LNCAP (cell line): ENCODE measurements at regions not wholly inside any gene's neighbourhood (a gene's known extent, or its start where the extent isn't known, plus 50 kb on each side); places are given as distances from the start of the nearest gene placed in this dataset.

Experiments
- TF ChIP-seq, protein P1 (sequence below): fragments of 450-650 bp; IDR thresholded peaks from 2 replicates; pipeline ENCODE4 v1.5.1; 2017; ENCODE audit warnings: mild to moderate bottlenecking

DNA sequence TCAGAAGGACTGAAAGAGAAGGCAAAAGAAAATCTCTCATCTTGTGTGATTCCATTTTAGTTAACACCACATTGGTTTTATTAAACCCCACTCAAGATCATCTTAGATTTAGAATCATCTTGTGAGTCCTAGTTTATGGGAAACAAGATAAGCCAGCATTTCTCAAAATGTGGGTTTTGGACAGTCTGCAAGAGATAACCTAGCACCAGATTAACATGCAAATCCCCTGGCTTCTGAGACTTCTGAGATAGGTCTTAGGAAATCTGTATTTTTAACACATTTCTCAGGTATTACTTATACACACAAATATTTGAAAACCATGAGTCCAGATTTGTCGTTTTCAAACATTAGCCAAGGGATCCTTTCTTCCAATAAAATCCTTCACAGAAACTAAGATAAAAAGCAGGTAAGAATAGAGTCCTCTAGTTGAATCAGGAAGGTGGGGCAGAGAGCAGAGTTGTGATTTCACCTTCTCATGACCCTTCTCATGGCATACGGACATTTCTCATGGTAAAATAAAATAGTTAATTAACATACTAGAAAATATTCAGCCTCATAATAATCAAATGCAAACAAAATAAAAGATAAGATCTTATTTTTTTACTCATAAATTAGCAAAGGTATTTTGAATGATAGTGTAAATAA, 287.2 kb upstream of the FN1 start:
- TF ChIP-seq, protein P1, sequence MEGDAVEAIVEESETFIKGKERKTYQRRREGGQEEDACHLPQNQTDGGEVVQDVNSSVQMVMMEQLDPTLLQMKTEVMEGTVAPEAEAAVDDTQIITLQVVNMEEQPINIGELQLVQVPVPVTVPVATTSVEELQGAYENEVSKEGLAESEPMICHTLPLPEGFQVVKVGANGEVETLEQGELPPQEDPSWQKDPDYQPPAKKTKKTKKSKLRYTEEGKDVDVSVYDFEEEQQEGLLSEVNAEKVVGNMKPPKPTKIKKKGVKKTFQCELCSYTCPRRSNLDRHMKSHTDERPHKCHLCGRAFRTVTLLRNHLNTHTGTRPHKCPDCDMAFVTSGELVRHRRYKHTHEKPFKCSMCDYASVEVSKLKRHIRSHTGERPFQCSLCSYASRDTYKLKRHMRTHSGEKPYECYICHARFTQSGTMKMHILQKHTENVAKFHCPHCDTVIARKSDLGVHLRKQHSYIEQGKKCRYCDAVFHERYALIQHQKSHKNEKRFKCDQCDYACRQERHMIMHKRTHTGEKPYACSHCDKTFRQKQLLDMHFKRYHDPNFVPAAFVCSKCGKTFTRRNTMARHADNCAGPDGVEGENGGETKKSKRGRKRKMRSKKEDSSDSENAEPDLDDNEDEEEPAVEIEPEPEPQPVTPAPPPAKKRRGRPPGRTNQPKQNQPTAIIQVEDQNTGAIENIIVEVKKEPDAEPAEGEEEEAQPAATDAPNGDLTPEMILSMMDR, result no peak

DNA sequence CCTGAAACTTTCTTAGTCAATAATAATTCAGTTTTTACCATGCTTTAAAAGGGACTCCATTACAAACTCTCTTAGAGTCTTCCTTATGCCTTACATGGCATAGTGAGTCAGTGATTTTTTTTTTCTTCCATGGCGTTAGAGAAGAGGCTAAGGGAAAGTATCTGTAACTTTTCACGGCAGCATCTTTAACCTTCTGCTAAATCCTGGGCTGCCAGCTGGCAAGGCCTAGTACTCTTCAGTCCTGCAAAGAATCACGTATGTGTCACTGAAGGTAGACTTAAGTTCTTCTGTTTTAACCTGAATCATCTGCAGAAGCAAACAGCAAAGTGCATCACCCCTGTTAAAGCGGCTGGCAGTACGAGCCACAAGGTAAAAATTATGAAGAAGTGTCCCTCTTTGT, 286.3 kb upstream of the FN1 start:
- TF ChIP-seq, protein P1, result no peak

DNA sequence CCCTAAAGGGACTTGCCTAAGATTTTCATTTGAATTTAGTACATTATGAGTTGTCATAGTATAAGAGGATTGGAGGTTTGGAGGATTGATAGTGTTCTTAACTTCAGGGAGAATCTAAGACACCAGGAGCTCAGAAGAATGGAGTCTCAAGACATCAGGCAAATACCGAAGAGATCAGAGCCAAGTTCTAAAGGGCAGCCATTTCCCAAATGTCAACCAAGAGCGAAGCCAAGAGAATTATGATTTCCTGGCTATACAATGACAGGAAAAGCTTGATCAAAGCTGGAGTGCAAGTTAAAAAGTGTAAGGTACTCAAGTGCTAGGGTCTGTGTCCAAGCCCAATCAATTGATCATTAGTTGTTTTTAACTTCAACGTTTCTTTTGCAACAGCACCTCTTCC, 283.0 kb upstream of the FN1 start:
- TF ChIP-seq, protein P1, result no peak

DNA sequence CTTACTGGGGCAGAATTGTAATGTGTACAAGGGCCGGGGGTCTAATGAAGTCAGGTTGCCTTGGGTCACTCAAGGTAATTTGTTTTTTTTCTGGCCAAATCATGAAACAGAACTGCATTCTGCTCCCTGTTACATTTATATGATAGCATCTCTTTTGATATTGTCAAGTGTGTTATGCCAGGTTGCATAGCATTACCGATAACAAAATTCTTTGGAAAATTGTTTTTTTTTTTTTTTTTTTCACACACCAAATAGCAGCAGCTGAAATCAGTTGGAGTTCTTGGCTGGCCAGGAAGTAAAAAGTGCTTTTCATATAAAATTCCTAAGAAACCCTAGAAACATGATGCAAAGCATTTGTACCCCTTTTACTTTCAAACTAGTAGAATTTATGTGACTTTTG, 282.6 kb upstream of the FN1 start:
- TF ChIP-seq, protein P1, result no peak

DNA sequence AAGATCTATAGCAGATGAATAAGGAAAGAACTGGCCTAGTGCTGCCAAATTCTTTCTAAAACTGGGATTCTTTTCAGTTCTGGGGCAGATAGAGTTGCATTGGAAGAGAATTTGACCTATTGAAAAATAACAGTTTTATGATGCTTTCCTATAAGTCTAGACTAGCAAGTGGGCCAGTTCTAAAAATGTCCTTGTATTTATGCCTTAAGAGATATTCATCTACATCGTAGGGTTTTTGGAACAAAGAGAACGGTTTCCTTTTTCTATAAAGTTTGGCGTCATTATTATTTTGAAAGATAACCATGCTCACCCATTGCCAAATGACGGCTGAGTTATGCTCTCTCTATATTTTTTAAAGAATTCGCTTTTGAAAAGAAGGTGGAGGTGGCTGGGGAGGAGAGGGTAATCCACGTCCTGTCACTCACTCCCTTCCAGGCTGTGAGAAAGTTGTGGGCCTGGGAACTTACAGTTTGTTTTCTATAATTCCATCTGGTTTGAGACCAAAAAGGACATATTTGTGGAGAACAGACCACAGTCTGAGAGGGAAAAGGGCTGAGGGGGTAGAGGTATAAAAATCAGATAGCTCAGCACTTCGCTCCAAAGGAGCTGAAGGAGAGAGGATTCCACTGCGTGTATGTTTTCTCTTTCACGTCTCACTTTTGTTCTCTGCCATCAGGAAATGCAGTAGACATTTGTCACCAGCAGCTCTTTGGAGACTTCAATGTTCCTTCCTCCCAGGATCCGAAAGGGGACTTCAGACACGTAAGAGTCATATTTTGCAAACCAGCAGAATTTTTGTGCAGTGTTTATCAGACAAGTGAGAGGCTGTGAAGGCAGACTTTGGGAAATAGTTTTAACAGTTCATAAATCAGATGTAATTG, 281.9 kb upstream of the FN1 start:
- TF ChIP-seq, protein P1, result no peak

DNA sequence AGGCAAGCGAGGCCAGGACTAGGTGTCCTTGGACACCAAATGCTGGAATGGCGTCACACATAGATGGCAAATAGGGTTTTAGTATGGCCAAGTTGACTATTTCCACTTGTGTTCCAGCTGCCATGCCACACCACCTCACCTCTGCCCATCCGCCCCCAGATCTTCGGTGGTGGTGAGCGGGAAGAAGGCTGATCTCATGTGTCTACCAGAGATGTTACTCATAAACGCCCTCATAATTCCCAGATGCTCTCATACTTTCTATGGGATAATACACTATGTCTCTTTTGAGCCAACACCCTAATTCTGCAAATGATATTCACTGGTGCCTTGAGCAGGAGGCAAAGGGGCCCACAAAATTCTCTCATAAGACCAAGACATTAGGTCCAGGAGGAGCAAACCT, 281.1 kb upstream of the FN1 start:
- TF ChIP-seq, protein P1, result no peak

DNA sequence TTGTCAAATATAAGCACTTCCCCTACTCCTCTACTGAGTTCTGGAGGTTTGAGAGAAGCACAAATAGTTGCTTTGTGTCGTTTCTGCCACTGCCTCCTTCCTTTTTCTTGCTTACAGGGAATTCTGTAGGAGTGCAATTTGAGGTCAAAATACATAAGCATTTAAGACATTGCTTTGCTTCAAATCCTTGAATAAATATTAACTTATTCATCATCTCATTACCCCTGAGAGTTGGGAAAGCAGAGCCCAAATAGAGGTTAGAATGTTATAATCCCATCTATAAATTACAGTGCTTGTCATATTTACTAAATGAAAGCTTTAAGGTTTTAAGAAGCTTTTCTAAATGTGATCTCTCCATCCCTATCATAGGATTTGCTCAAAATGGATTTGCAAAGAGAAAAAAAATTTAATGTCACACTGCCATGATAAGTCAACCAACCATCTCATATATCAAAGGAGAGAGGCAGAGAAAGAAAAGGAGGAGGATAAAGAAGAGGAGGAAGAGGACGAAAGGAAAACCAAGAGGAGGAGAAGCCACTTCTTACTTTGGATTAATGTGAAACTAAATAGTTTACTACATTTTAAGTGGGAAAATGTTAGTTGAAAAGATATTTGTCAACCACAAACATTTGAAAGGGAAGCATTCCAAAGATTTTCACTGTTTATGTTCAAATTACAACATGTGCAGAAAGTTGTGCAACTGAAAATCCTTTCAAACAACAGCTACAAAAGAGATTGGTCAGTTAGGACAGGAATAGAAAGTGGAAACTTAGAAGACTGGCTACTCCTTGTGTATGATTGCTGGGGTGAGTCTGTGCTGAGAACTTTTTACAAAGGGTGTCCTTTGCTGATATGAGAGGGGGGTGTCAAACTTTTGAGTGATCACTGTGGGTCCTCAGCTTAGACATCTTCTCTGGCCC, 277.3 kb upstream of the FN1 start:
- TF ChIP-seq, protein P1, result no peak
